ENCODE measurements at regions not wholly inside any gene's neighbourhood (a gene's known extent, or its start where the extent isn't known, plus 50 kb on each side); places are given as distances from the start of the nearest gene placed in this dataset.
"Not testable (repeated sequence)": the region's sequence is repeated elsewhere in the genome, so short reads cannot be mapped to it uniquely, and the experiment has no call there.

DNA sequence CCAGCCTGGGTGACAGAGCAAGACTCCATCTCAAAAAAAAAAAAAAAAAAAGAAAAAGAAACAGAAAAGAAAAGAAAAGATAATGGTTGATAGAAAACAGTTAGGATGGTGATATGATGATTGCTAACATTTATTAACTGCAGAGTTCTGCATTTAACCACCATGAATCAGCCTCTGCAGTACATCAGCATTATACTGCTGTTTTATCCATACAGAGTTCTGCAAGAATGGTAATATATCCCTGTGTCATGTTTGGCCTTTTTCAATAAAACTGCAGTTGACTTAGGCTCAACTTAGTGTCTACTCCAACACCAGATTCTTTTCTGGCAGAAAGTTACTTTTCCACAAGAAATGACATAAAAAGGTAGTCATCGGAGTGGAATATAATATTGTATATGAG, 62.6 kb downstream of the DUSP6 start:
- no peak for DNase-seq (ENCODE audit: low read depth)

DNA sequence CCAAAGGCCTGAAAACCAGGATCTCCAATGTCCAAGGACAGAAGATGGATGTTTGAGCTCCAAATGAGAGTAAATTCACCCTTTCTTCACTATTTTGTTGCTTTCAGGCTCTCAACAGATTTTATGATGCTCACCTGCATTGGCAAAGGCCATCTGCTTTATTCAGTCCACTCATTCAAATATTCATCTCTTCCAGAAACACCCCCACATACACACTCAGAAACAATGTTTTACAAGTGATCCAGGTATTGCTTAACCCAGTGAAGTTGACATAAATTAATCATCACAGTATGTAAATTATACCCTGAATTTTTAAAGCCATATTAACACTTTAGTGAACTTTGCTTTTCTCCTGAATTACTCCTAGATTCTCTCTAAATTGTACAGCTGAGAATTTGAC, 63.3 kb downstream of the DUSP6 start:
- DNase-seq (ENCODE audit: low read depth), result no peak

DNA sequence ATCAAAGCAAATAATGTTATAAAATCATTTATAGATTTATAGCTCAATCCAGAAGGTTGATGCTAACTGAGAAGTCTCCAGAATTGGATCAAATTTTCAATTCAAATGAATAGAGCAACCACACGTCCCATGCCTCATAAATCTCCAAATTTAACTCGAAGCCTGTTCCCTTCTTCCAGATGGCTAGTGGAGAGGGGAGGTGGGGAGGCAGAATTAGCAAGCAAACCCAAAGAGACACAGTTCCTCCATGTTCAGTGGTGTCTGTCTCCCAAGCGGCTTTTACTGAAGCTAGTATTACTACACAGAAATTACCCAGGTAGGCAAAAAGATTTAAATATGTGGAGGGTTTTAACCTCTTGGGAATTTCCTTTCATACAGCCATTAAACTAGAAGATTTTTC, 65.8 kb downstream of the DUSP6 start:
- DNase-seq (ENCODE audit: low read depth), result no peak

DNA sequence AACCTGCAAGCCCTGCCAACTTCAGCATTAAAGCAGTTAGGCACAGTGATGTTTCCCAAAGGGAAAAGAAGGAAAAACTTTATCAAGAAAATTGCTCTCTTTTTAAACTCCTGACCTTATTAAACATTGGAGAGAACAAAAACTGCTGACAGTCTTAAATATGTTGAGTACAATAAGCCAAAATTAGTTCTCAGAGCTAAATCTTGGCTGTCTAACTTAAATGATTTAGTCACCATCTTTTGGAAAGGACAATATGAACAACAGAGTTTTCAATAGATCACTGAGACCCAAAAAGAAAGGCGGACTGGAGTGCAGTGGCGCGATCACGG, 70.8 kb downstream of the DUSP6 start:
- DNase-seq (ENCODE audit: low read depth), result no peak

DNA sequence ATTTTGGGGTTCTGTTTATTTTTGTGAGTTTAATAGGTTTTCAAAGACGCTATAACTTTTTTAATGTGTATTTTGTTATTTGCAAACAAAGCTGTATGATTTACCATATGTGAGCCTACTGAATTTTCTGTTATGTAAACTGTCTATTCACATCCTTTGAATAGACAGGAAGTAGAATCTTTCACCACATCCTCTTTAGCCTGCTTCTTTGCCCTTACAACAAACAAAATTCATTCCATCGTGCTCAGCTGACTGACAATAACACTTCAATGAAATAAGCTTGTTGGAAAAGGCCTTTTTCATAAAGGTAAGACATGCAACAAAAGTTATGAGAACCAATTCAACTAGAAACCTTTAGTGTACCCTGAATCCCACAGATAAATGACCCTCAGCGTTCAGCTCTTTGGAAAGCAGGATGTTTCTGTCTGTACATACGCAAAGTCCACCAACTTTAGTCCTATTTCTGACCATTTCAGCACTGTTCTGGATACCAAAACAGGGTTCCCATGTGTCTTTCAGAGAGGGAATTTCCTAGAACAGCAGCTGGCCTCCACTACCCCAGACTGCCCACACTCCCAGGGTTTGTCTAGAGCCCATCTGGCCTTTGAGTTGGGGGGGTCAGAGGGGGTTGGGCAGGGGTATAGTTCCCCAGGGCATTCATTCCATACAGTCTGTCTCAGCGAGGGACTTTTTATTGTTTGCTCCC, 71.3 kb downstream of the DUSP6 start:
- no peak for DNase-seq (ENCODE audit: low read depth)

DNA sequence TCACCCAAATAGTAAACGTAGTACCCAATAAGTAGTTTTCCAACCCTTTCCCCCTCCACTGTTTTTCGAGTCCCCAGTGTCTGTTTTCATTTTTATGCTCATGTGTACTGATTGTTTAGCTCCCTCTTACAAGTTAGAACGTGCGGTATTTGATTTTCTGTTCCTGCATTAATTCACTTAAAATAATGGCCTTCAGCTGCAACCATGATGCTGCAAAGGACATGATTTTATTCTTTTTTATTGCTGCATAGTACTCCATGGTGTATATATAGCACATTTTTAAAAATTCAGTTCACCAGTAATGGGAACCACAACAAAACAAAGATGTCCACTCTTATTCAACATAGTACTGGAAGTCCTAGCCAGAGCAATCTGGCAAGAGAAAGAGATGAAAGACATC, 72.8 kb downstream of the DUSP6 start:
- no peak for DNase-seq (ENCODE audit: low read depth)

DNA sequence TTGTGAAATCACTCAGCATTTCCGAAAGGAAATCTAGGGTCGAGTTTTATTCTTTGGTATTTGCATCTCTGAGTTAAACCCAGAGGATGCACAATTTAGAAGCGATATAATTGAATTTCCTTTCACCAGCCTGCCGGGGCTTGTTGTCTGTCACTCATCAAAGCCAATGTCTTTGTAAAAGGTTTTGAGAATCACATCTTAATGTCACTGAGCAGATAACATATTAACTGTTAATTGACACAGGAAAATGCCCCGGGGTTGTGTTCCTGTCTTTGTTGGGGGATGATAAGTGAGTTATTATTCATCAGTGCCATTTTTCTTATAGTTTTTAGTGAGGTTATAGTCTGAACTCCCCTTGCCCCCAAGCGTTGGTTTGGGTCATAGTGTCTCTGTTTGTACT, 73.4 kb downstream of the DUSP6 start:
- DNase-seq (ENCODE audit: low read depth), result no peak

DNA sequence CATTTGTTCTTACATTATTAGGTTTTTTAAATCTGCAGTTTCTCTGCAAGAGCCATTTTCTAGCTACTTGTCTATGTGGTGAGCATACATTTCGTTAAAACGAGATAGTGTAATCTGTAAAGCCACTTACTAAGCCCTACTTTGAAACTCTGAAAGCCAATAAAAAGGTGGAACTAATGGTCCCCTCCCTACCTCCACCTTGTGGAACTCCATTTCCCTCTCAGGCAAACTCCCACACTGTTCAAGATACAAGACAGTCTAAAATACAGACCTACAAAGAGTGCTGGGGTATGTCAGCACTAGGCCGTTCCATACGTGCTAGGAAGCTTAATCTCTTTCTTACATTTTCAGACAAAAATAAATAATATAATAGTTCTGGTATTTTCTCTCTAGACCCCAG, 74.1 kb downstream of the DUSP6 start:
- no peak for DNase-seq (ENCODE audit: low read depth)

DNA sequence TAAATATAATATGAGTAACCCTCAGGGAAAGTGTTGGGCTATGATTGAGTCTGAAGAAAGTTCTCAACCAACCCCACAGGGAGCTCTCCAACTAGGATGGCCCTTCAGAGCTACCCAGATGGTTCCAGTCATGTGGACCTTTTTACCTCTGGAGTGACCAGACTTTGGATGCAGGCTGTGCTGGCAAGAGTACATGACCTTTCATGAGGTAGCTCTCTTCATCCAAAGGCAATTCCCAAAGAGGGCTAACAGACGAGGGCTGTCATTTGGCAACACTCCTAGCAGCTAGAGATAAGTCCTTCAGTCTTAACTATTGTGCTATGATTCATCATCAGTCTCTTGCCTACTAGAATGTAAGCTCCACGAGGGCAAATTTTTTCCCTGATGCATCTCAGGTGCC, 75.4 kb downstream of the DUSP6 start:
- DNase-seq (ENCODE audit: low read depth), result no peak

DNA sequence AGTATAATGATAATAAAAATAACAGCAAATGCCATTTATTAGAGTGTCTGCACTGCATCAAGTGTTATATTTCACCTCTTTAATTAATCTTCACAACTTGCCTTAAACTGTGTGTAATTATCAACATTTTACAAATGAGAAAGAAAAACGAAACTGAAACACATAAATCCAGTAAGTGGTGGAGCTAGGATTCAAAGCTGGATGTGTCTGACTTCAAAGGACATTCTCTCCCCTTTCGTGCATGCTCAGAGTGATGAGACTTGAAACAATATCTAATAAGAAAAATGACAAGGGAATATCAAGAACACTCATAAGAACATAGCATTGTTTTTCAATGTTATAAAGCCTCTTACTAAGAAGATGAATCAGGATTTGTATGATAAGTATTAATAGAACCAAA, 78.8 kb downstream of the DUSP6 start:
- DNase-seq (ENCODE audit: low read depth), result no peak

DNA sequence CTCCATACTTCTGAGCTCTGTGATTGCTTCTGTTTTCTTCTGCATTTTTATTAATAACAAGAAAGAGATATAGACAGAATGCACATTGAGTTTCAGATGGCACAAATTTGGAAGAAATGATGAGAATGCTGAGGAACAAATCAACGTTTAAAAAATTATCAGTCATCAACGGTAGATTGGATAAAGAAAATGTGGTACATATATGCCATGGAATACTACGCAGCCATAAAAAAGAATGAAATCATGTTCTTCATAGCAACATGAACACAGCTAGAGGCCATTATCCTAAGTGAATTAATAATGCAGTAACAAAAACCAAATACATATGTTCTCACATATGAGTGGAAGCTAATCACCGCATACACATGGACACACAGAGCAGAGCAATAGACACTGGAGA, 81.8 kb downstream of the DUSP6 start:
- DNase-seq (ENCODE audit: low read depth), result no peak

DNA sequence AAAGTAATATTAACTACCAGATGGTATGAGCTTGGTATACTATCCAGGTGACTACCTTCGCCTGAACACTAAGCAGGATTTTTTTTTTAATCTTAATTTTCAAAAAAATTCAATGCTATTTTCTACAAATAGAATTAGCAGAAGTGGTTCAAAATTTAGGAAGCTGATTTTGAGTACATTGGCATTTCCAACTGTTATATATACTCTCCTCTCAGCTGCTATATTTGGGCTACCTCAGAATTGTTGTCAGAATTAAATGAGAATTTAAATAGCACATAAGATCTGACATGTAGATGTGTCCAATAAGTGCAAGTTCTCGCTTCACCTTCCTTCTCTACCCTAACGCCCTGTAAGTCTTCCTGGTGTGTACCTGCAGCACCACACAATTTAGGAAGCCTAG, 83.1 kb downstream of the DUSP6 start:
- no peak for DNase-seq (ENCODE audit: low read depth)

DNA sequence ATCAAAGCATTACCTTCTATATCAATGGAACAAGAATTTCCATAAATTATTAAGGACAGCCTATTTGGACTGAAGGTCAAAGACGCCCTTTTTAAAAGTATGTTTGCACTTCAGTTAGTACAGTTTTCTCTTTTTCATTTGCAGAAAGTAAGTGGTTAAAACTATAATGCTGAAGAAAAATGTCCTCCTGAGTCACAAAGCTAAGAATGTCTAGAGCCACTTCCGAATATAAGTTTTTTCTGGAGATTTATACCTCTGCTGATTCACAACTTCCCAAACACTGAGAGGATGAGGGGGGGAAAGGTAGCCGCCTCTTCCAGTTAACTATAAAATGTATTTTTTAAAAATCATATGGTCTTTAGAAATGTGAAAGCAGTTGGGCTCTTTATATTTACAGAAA, 84.9 kb downstream of the DUSP6 start:
- no peak for DNase-seq (ENCODE audit: low read depth)

DNA sequence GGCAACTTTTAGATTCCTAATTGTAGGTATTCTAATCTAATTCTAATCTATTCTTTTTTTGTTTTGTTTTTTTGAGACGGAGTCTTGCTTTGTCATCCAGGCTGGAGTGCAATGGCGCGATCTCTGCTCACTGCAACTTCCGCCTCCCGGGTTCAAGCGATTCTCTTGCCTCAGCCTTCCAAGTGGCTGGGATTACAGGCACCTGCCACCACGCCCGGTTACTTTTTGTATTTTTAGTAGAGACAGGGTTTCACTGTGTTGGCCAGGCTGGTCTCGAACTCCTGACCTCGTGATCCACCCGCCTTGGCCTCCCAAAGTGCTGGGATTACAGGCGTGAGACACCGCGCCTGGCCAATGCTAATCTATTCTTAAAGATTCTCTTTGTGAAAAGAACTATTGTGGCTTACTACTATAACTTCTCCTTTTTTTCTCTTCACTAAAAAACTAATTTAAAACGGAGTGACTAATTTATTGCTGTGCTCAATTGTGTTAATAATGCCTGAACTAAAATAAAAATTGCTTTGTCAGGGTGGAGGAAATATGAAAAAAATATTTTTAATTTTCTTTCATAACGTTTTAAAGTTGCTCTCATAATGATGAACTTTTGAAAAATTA, 85.6 kb downstream of the DUSP6 start:
- not testable (repeated sequence) for DNase-seq (ENCODE audit: low read depth)

DNA sequence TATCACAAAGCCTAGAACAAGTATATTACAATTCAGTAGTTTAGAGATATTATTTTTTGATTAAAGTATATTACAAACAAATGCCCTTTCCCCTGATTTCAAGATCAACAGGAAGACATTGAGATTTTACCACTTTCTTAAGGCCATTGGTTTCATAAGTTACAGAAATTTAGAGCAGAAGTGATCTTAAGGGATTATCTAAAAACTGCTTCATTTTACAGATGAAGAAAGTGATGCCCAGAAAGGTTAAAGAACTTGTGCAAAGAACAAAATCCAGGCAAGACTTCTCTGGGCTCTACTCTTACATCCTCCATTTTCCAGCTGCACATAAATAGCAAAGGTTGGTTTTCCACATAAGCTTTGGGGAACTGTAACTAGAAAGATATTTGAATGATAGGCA, 87.5 kb downstream of the DUSP6 start:
- no peak for DNase-seq (ENCODE audit: low read depth)

DNA sequence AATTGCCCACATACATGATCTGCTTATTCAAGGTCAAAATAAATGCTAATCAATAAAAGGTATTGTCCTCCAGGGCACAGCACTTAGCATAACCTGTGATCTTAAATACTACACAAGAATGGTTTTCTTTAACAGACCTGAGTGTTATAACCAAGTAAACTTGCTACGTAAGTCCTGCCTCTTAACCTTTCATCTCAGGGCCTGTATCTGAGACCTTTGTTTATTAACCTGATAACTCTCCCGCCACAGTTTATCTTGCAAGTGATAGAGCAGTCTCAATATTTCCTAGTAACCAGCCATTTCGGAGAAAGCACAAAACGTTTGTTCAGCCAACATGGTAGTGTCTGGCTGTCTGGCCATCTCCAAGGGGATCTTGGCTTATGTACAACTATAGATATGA, 88.4 kb downstream of the DUSP6 start:
- DNase-seq (ENCODE audit: low read depth), result no peak

DNA sequence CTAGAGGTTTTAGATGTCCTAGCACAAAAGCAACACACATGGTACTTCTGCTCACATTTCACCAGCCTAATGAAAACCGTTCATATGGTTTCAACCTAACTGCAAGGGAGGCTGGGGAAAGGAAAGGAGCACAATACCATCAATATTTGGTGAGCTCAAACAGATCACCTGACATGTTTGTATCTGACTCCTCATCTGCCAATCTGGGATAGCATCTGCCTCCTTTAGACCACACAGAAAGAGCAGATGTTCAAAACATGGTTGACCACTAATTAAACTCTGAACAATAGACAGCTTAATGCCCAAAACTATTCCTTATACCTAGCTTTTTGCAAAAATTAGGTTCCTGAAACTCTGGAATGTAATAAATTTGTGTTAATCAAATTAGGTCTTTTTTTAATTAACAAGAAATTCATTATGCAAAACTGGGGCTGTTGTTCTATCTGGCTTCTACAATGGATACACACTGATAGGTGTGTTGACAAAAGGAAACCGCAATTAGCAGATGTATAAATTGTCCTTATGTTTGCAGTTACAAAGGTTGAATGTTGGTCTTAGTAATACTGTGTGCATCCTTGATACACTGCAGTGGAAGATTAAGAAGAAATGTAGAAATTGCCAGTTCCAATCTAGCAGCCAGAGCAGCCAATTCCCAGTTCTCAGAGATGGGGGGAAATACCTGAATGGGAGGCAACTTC, 89.3 kb downstream of the DUSP6 start:
- DNase-seq (ENCODE audit: low read depth), result no peak

DNA sequence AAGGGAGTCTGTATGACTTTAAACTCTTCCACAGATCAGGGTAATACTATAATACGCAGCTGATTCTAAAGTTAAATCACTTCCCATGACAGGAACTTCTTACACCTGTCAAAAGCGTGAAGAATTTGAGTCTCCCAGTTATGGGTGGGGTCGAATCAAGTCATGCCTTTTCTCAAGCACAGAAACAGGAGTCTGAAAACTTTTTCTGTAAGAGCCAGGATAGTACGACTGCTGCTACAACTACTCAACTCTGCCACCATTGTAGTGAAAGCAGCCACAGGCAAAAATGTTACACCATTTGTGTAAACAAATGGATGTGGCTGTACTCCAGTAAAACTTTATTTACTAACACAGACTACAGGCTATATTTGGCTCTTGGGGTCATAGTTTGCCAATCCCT, 90.3 kb downstream of the DUSP6 start:
- DNase-seq (ENCODE audit: low read depth), result no peak

DNA sequence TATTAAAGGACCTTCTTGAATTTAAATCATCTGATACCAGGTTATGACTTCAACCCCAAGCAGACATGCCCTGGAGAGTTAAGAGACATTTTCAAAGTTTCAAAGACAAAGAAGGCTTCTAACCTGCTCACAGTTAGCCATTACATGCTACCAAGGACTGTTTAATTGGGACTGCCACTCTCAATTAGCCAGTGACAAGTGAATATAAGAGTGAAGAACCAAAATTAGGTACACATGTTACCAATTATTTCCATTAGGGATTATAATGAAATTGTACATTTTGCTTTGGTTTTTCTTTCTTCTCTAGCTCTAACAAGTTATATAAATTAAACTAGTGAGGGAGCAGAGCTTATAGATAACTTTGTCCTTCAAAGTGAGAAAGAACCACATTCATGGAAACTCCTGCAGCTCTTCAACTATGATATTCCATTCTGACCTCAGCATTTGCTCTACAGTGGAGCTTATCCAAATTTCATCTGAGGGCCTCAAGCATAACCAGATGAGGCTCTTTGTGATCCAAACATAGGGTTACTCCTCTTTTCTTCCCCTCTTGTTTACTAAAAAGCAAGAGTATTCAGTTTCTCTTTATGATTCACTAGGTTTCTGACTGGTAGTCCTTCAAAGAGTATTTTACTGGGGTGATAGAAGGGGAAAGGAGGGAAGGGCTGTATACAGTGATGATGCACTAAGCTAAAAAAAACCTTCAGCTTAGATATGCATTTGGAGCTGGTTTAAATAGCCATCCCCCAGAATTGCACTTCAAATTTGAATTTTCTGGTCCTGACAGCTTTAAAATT, 91.3 kb downstream of the DUSP6 start:
- DNase-seq (ENCODE audit: low read depth), result no peak

DNA sequence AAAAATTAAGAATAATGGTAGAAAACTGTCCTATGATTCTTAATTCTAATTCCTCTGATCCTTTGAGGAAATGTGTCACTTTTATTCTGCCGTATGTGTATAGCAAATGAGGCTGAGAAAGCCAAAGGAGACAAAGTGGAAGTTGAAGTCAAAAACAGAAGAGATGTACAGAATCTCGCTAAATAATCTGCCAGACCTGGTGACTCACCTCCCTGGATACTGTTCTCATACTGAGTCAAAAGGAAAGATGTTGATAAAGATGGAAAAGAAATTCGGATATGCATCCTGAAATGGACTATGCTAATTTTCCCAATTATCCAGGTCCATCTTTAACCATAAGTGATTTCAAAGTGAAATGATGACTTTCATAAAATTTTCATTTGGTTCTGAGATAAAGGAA, 92.5 kb downstream of the DUSP6 start:
- no peak for DNase-seq (ENCODE audit: low read depth)

DNA sequence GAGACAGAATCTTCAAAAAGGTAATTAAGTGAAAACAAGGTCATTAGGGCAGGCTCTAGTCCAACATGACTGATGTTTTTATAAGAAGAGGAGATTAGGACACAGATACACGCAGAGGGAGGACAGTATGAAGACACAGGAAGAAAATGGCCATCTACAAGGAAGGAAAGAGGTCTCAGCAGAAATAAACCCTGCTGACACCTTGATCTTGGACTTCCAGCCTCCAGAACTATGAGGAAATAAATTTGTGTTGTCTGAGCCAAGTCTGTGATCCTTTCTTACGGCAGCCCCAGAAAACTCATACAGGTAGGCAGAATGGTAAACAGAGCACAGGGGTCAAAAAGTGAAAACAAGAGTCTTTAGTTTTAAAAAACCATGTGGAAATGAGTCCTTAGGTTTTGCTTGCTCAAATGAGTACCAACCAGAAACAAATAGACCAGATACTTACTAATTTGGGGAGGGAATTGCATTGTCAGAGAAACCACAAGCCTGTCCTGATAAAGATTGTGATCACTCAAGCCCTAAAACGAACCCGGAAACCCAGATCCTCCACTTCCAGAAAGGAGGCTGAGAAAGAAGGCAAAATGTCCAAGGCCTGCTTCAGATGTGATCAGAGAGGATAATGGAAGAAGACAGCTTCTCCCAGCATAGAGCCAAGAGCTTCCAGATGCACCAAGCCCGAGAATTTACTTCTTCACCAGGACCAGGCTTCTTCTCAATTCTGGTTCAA, 93.9 kb downstream of the DUSP6 start:
- DNase-seq (ENCODE audit: low read depth), result no peak

DNA sequence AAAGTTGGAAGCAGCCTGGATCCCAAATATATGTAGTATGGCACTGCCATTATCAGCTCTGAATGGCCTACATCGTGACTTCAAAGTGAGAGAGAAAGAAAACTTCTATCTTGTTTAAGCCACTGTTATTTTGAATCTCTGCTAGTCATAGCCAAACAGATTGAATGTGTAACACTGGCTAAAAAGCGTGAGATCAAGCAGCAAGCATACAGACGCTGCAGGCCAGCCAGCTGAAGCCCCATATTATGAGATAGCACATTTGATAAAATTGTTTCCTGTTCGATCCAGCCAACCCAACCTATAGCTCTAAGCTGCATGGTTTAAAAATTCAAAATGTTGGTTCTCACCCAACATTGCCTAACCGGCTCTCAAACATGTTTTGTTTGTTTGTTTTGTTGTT, 95.0 kb downstream of the DUSP6 start:
- DNase-seq (ENCODE audit: low read depth), result no peak

Data from CMK (cell line).